IMR-90 (cell line): ENCODE measurements at regions not wholly inside any gene's neighbourhood (a gene's known extent, or its start where the extent isn't known, plus 50 kb on each side); places are given as distances from the start of the nearest gene placed in this dataset.

Experiments
- ATAC-seq: fragments of 200-7000 bp; cut with Tn5 transposase; 2 replicates; pipeline ENCODE4 v1.9.1; 2020; ENCODE audit warnings: low read depth, mild to moderate bottlenecking, moderate library complexity
- BruUV-seq: library from RNA; stranded (reverse); fragments of 400-500 nt; replicated peaks from 2 replicates; lab custom pipeline; 2021; lab: Mats Ljungman, UMichigan
- CTCF ChIA-PET: fragments of 300-600 bp; formaldehyde crosslinking; extraction: SDS; loops from one replicate; lab custom pipeline; 2021; ENCODE audit warnings: antibody characterized with exemption; lab: Yijun Ruan, JAX
- POLR2A ChIA-PET: fragments of 300-600 bp; sonication (Branson Sonifier 250); formaldehyde crosslinking; loops from one replicate; lab custom pipeline; 2022; ENCODE audit warnings: antibody characterized with exemption; ENCODE audit not compliant: unreplicated experiment; lab: Charles Lee
- DNase-seq: peaks from one replicate; pipeline ENCODE4 v3.0.0; 2013
- H2AFZ ChIP-seq: replicated peaks from 2 replicates; pipeline ENCODE3; 2013; ENCODE audit warnings: low read length, mild to moderate bottlenecking; ENCODE audit not compliant: poor library complexity
- H2AK5ac ChIP-seq: 2 replicates; pipeline ENCODE4 v1.6.1; 2013; ENCODE audit warnings: low read depth, low read length, inconsistent platforms
- H2AK9ac ChIP-seq: replicated peaks from 2 replicates; pipeline ENCODE3; 2013; ENCODE audit warnings: mild to moderate bottlenecking, low read depth, low read length, moderate library complexity; ENCODE audit not compliant: poor library complexity
- H2BK120ac ChIP-seq: 2 replicates; pipeline ENCODE4 v1.6.1; 2013; ENCODE audit warnings: low read depth, low read length, inconsistent platforms
- H2BK15ac ChIP-seq: 3 replicates; pipeline ENCODE4 v1.6.1; 2013; ENCODE audit warnings: low read depth, low read length, inconsistent platforms
- H2BK20ac ChIP-seq: 2 replicates; pipeline ENCODE4 v1.6.1; 2013; ENCODE audit warnings: low read depth, mild to moderate bottlenecking, inconsistent platforms, low read length, moderate library complexity
- H2BK5ac ChIP-seq: 2 replicates; pipeline ENCODE4 v1.6.1; 2013; ENCODE audit warnings: mild to moderate bottlenecking, low read depth, low read length, inconsistent platforms; ENCODE audit not compliant: poor library complexity, severe bottlenecking
- H3K14ac ChIP-seq: replicated peaks from 2 replicates; pipeline ENCODE4 v1.6.1; 2013; ENCODE audit warnings: low read depth, low read length, inconsistent platforms
- H3K18ac ChIP-seq: 2 replicates; pipeline ENCODE4 v1.6.1; 2013; ENCODE audit warnings: low read depth, low read length, control low read depth
- H3K23ac ChIP-seq: 2 replicates; pipeline ENCODE4 v1.6.1; 2013; ENCODE audit warnings: low read depth, low read length, inconsistent platforms
- H3K27ac ChIP-seq: 2 replicates; pipeline ENCODE4 v1.5.1; 2013; ENCODE audit warnings: mild to moderate bottlenecking, control low read depth, low read length; ENCODE audit not compliant: insufficient read depth
- H3K27me3 ChIP-seq: 2 replicates; pipeline ENCODE4 v1.6.1; 2013; ENCODE audit warnings: low read length; ENCODE audit not compliant: control insufficient read depth, insufficient read depth
- H3K36me3 ChIP-seq: 2 replicates; pipeline ENCODE4 v1.6.1; 2013; ENCODE audit warnings: low read length, mixed read lengths; ENCODE audit not compliant: control insufficient read depth, insufficient read depth
- H3K4ac ChIP-seq: 2 replicates; pipeline ENCODE4 v1.6.1; 2013; ENCODE audit warnings: low read depth, low read length, inconsistent platforms
- H3K4me1 ChIP-seq: 2 replicates; pipeline ENCODE4 v1.6.1; 2013; ENCODE audit warnings: low read length, mixed read lengths; ENCODE audit not compliant: control insufficient read depth, insufficient read depth
- H3K4me2 ChIP-seq: 2 replicates; pipeline ENCODE4 v1.6.1; 2013; ENCODE audit warnings: low read depth, mild to moderate bottlenecking, control low read depth, low read length, moderate library complexity
- H3K4me3 ChIP-seq: 2 replicates; pipeline ENCODE4 v1.5.1; 2013; ENCODE audit warnings: low read depth, mild to moderate bottlenecking, control low read depth, low read length, moderate library complexity; ENCODE audit not compliant: insufficient read depth
- H3K56ac ChIP-seq: 2 replicates; pipeline ENCODE4 v1.6.1; 2013; ENCODE audit warnings: low read length, inconsistent platforms; ENCODE audit not compliant: insufficient read depth; ENCODE audit errors: extremely low read depth
- H3K79me1 ChIP-seq, 2 experiments: 2 replicates each; pipeline ENCODE4 v1.6.1; 2013; ENCODE audit warnings: low read length in 2 of 2, inconsistent platforms in 1 of 2, low read depth in 1 of 2
- H3K9ac ChIP-seq: 2 replicates; pipeline ENCODE4 v1.6.1; 2013; ENCODE audit warnings: low read depth, low read length, control low read depth
- H3K9me1 ChIP-seq: 2 replicates; pipeline ENCODE4 v1.6.1; 2013; ENCODE audit warnings: low read length, inconsistent platforms; ENCODE audit not compliant: insufficient read depth
- H3K9me3 ChIP-seq: 2 replicates; pipeline ENCODE4 v1.6.1; 2013; ENCODE audit warnings: low read length; ENCODE audit not compliant: control insufficient read depth, insufficient read depth
- H4K20me1 ChIP-seq: 2 replicates; pipeline ENCODE4 v1.6.1; 2013; ENCODE audit warnings: low read length, inconsistent platforms; ENCODE audit not compliant: insufficient read depth
- H4K5ac ChIP-seq: 2 replicates; pipeline ENCODE4 v1.6.1; 2013; ENCODE audit warnings: mild to moderate bottlenecking, low read depth, low read length, control low read depth
- H4K8ac ChIP-seq, 2 experiments: 2 replicates each; pipeline ENCODE4 v1.6.1; 2013; ENCODE audit warnings: low read depth in 2 of 2, low read length in 2 of 2, control low read depth in 1 of 2, inconsistent platforms in 1 of 2
- H4K91ac ChIP-seq: 2 replicates; pipeline ENCODE4 v1.6.1; 2013; ENCODE audit warnings: low read depth, low read length, inconsistent platforms; ENCODE audit not compliant: insufficient read depth
- BHLHE40 ChIP-seq: fragments of 150-350 bp; IDR thresholded peaks from 2 replicates; pipeline ENCODE4 v1.6.1; 2016; ENCODE audit warnings: mild to moderate bottlenecking, low read depth, low read length
- CEBPB ChIP-seq: IDR thresholded peaks from 2 replicates; pipeline ENCODE4 v1.6.1; 2012; ENCODE audit warnings: low read depth, low read length, improper control_type of control experiment
- CHD1 ChIP-seq: IDR thresholded peaks from 2 replicates; pipeline ENCODE4 v1.6.1; 2012; ENCODE audit warnings: low read depth, low read length, improper control_type of control experiment
- FOS ChIP-seq: fragments of 150-350 bp; IDR thresholded peaks from 2 replicates; pipeline ENCODE4 v1.6.1; 2016; ENCODE audit warnings: low read depth, low read length
- MAFK ChIP-seq: IDR thresholded peaks from 2 replicates; pipeline ENCODE4 v1.6.1; 2012; ENCODE audit warnings: low read depth, low read length, improper control_type of control experiment
- MAZ ChIP-seq: IDR thresholded peaks from 2 replicates; pipeline ENCODE4 v1.6.1; 2012; ENCODE audit warnings: low read depth, mild to moderate bottlenecking, low read length, improper control_type of control experiment, moderate library complexity, borderline replicate concordance
- MXI1 ChIP-seq: IDR thresholded peaks from 2 replicates; pipeline ENCODE4 v1.6.1; 2012; ENCODE audit warnings: low read depth, mild to moderate bottlenecking, low read length, moderate library complexity, borderline replicate concordance
- NFE2L2 ChIP-seq: fragments of 150-350 bp; IDR thresholded peaks from 2 replicates; pipeline ENCODE4 v1.6.1; 2016; ENCODE audit warnings: low read depth, mild to moderate bottlenecking, low read length
- POLR2A ChIP-seq: IDR thresholded peaks from 2 replicates; pipeline ENCODE4 v1.6.1; 2012; ENCODE audit warnings: mild to moderate bottlenecking, low read depth, low read length
- RAD21 ChIP-seq: IDR thresholded peaks from 2 replicates; pipeline ENCODE4 v1.6.1; 2012; ENCODE audit warnings: low read length, improper control_type of control experiment
- RCOR1 ChIP-seq: IDR thresholded peaks from 2 replicates; pipeline ENCODE4 v1.6.1; 2012; ENCODE audit warnings: mild to moderate bottlenecking, low read length, improper control_type of control experiment; ENCODE audit not compliant: insufficient replicate concordance
- RFX5 ChIP-seq: IDR thresholded peaks from 2 replicates; pipeline ENCODE4 v1.8.0; 2012; ENCODE audit warnings: low read depth, mild to moderate bottlenecking, low read length, moderate library complexity
- SMC3 ChIP-seq: fragments of 150-350 bp; IDR thresholded peaks from 2 replicates; pipeline ENCODE4 v1.6.1; 2016; ENCODE audit warnings: low read depth, mild to moderate bottlenecking, antibody characterized with exemption, low read length, moderate library complexity
- WGBS, 2 experiments: methylation state at CpG; one replicate each; pipeline versions ENCODE4 v1.1.5 to v1.1.7; 2013; ENCODE audit warnings: missing lambda C conversion rate in 2 of 2; ENCODE audit not compliant: insufficient read length in 1 of 2; ENCODE audit errors: extremely low coverage in 2 of 2; 5-methylcytosine and 5-hydroxymethylcytosine counted together
- dilution Hi-C: fragments of 300-500 bp; cut with HindIII; formaldehyde crosslinking; loops from one replicate; pipeline ENCODE4 v1.14.3; 2018; ENCODE audit warnings: low sequenced_read_pairs; ENCODE audit not compliant: unreplicated experiment
- in situ Hi-C: fragments of 300-500 bp; cut with MboI; formaldehyde crosslinking; loops from 3 replicates; pipeline ENCODE4 v1.14.3; 2019; ENCODE audit warnings: low sequenced_read_pairs, inconsistent platforms, mixed read lengths
- intact Hi-C: fragments of 100-400 bp; cut with micrococcal nuclease; formaldehyde crosslinking; loops from 2 replicates; pipeline ENCODE4 v1.10.0; 2022
- TF ChIP-seq, protein P1 (sequence below): conservative IDR thresholded peaks from 2 replicates; pipeline ENCODE4 v1.5.1; 2012; ENCODE audit warnings: mild to moderate bottlenecking, low read depth, low read length, improper control_type of control experiment
- TF ChIP-seq, protein P2 (sequence below): fragments of 150-350 bp; IDR thresholded peaks from 2 replicates; pipeline ENCODE4 v1.6.1; 2017; ENCODE audit warnings: mild to moderate bottlenecking, antibody characterized with exemption, low read length, low read depth
- TF ChIP-seq, protein P3 (sequence below): fragments of 150-350 bp; IDR thresholded peaks from 2 replicates; pipeline ENCODE4 v1.6.1; 2016; ENCODE audit warnings: low read depth, mild to moderate bottlenecking, low read length, moderate library complexity, borderline replicate concordance

DNA sequence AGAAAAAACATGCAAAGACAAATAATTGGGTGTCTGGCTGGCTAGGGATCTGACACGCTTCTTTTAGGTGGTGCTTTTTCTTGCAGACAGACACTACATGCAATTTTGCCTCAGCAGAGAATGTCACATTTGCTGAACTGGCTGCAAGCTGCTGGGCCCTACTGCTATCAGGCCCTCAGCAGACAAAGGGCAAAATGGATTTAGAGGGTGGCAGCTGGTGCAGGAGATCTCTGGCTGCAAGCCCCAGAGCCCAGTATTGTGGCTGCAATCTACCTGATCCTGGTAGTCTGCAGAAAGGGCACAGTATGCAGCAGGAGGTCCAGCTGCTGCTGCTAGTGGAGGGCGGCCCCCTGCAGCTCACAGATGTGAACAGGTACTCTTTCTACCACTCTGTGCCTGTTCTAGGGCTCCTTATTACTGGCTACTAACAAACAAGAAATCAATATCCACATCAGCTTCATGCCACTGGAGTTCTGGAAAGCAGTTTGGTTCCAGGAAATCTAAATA is 796.7 kb upstream of the CELF4 start:
- TF ChIP-seq POLR2A = no peak
- no peak for TF ChIP-seq SMC3
- no peak for TF ChIP-seq NFE2L2
- TF ChIP-seq RAD21 = no peak
- no peak for TF ChIP-seq RFX5
- TF ChIP-seq, protein P1, sequence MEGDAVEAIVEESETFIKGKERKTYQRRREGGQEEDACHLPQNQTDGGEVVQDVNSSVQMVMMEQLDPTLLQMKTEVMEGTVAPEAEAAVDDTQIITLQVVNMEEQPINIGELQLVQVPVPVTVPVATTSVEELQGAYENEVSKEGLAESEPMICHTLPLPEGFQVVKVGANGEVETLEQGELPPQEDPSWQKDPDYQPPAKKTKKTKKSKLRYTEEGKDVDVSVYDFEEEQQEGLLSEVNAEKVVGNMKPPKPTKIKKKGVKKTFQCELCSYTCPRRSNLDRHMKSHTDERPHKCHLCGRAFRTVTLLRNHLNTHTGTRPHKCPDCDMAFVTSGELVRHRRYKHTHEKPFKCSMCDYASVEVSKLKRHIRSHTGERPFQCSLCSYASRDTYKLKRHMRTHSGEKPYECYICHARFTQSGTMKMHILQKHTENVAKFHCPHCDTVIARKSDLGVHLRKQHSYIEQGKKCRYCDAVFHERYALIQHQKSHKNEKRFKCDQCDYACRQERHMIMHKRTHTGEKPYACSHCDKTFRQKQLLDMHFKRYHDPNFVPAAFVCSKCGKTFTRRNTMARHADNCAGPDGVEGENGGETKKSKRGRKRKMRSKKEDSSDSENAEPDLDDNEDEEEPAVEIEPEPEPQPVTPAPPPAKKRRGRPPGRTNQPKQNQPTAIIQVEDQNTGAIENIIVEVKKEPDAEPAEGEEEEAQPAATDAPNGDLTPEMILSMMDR = no peak
- no peak for TF ChIP-seq MXI1
- no peak for TF ChIP-seq MAFK
- no peak for TF ChIP-seq BHLHE40
- no peak for TF ChIP-seq FOS
- no peak for TF ChIP-seq MAZ
- TF ChIP-seq, protein P2, sequence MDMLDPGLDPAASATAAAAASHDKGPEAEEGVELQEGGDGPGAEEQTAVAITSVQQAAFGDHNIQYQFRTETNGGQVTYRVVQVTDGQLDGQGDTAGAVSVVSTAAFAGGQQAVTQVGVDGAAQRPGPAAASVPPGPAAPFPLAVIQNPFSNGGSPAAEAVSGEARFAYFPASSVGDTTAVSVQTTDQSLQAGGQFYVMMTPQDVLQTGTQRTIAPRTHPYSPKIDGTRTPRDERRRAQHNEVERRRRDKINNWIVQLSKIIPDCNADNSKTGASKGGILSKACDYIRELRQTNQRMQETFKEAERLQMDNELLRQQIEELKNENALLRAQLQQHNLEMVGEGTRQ = no peak
- TF ChIP-seq CHD1 = no peak
- TF ChIP-seq RCOR1 = no peak
- TF ChIP-seq CEBPB = no peak
- TF ChIP-seq, protein P3, sequence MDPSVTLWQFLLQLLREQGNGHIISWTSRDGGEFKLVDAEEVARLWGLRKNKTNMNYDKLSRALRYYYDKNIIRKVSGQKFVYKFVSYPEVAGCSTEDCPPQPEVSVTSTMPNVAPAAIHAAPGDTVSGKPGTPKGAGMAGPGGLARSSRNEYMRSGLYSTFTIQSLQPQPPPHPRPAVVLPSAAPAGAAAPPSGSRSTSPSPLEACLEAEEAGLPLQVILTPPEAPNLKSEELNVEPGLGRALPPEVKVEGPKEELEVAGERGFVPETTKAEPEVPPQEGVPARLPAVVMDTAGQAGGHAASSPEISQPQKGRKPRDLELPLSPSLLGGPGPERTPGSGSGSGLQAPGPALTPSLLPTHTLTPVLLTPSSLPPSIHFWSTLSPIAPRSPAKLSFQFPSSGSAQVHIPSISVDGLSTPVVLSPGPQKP = no peak
- Histone ChIP-seq H3K4me1 (no peaks in the 10 kb centered on the region), H3K18ac (no peak overlapping the region), H3K14ac (no peak overlapping the region), H2BK120ac (no peak overlapping the region), H3K23ac (no peak overlapping the region), H3K27ac (no peak overlapping the region), H4K8ac (no peak overlapping the region), H4K20me1 (no peaks in the 10 kb centered on the region), H3K36me3 (no peaks in the 10 kb centered on the region), H3K4me3 (no peak overlapping the region), H2BK5ac (no peak overlapping the region), H3K27me3 (no peaks in the 10 kb centered on the region), H2BK15ac (no peak overlapping the region), H3K4me2 (no peak overlapping the region), H3K56ac (no peak overlapping the region), H3K79me1 (no peaks in the 10 kb centered on the region), H3K4ac (no peak overlapping the region), H3K9me3 (peaks cover 7% of the 10 kb centered on the region), H2BK20ac (no peak overlapping the region), H3K9ac (no peak overlapping the region), H2AK9ac (no peak overlapping the region), H4K5ac (no peak overlapping the region), H2AK5ac (no peak overlapping the region), H4K91ac (no peak overlapping the region), H2AFZ (no peak overlapping the region), H3K9me1 (no peaks in the 10 kb centered on the region)
- in situ Hi-C loops = no loop called here
- intact Hi-C loops = no loop called here
- ATAC-seq (no peak), DNase-seq (no peak)
- dilution Hi-C loops = no loop called here
- CTCF ChIA-PET = no interaction called here
- no CpG with 5 or more reads among the region's 2 CpGs for WGBS, 2 experiments
- no TSS peak for BruUV-seq
- POLR2A ChIA-PET = no interaction called here
